ENCODE measurements at regions not wholly inside any gene's neighbourhood (a gene's known extent, or its start where the extent isn't known, plus 50 kb on each side); places are given as distances from the start of the nearest gene placed in this dataset.
A peak's percentile ranks its signal among the peaks of the same experiment; 100 is the strongest.

GRCh38 chr10:3879073-3879472 lies 94.1 kb upstream of the KLF6 start:
- Histone ChIP-seq H3K4me2 (ENCODE audit: low read length) (no peak overlapping the region), H3K36me3 (ENCODE audit: insufficient read depth, low read length) (no peaks in the 10 kb centered on the region), H3K9ac (ENCODE audit: low read length) (no peak overlapping the region), H3K27me3 (ENCODE audit: insufficient read depth, low read length) (no peaks in the 10 kb centered on the region), H3K27ac (ENCODE audit: low read depth, low read length) (no peak overlapping the region), H3K79me2 (ENCODE audit: insufficient read depth, low read length) (no peaks in the 10 kb centered on the region), H3K4me3 (ENCODE audit: insufficient read depth, low read depth, low read length) (no peak overlapping the region), H3K4me1 (ENCODE audit: insufficient read depth, low read length) (no peaks in the 10 kb centered on the region), H4K20me1 (ENCODE audit: insufficient read depth, low read length) (no peaks in the 10 kb centered on the region), H2AFZ (ENCODE audit: low read depth, low read length) (no peak overlapping the region), H3K9me3 (ENCODE audit: insufficient read depth, low read depth, low read length) (no peaks in the 10 kb centered on the region)
- H3K36me3 Mint-ChIP-seq (ENCODE audit: low read depth, unreplicated experiment) = peaks cover 2% of the 10 kb centered on the region
- no peak overlapping the region for H3K4me3 Mint-ChIP-seq (ENCODE audit: unreplicated experiment)
- H3K4me1 Mint-ChIP-seq (ENCODE audit: low read depth, unreplicated experiment) = peaks cover 10% of the 10 kb centered on the region
- TF ChIP-seq, protein P1, sequence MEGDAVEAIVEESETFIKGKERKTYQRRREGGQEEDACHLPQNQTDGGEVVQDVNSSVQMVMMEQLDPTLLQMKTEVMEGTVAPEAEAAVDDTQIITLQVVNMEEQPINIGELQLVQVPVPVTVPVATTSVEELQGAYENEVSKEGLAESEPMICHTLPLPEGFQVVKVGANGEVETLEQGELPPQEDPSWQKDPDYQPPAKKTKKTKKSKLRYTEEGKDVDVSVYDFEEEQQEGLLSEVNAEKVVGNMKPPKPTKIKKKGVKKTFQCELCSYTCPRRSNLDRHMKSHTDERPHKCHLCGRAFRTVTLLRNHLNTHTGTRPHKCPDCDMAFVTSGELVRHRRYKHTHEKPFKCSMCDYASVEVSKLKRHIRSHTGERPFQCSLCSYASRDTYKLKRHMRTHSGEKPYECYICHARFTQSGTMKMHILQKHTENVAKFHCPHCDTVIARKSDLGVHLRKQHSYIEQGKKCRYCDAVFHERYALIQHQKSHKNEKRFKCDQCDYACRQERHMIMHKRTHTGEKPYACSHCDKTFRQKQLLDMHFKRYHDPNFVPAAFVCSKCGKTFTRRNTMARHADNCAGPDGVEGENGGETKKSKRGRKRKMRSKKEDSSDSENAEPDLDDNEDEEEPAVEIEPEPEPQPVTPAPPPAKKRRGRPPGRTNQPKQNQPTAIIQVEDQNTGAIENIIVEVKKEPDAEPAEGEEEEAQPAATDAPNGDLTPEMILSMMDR (IDR thresholded peaks at IDR 0.05; ENCODE audit: insufficient read depth, low read depth, low read length) = no peak
- TF ChIP-seq EZH2 (IDR thresholded peaks at IDR 0.05; ENCODE audit: insufficient read depth, low read length) = no peak
- no peak for DNase-seq (ENCODE audit: low read depth)
- FAIRE-seq = no peak
- H3K27me3 Mint-ChIP-seq (ENCODE audit: low read depth, unreplicated experiment) = no peaks in the 10 kb centered on the region
- H3K27ac Mint-ChIP-seq (ENCODE audit: unreplicated experiment) = no peak overlapping the region
- peaks cover 4% of the 10 kb centered on the region for H3K9me3 Mint-ChIP-seq (ENCODE audit: unreplicated experiment)

- Histone ChIP-seq H3K27me3 (ENCODE audit: insufficient read depth, low read length) (no peaks in the 10 kb centered on the region), H3K9ac (ENCODE audit: low read length) (no peak overlapping the region), H3K79me2 (ENCODE audit: insufficient read depth, low read length) (no peaks in the 10 kb centered on the region), H4K20me1 (ENCODE audit: insufficient read depth, low read length) (no peaks in the 10 kb centered on the region), H3K36me3 (ENCODE audit: insufficient read depth, low read length) (no peaks in the 10 kb centered on the region), H2AFZ (ENCODE audit: low read depth, low read length) (no peak overlapping the region), H3K4me3 (ENCODE audit: insufficient read depth, low read depth, low read length) (no peak overlapping the region), H3K4me1 (ENCODE audit: insufficient read depth, low read length) (no peaks in the 10 kb centered on the region), H3K9me3 (ENCODE audit: insufficient read depth, low read depth, low read length) (no peaks in the 10 kb centered on the region), H3K27ac (ENCODE audit: low read depth, low read length) (no peak overlapping the region), H3K4me2 (ENCODE audit: low read length) (no peak overlapping the region)
- no peak for TF ChIP-seq EZH2 (IDR thresholded peaks at IDR 0.05; ENCODE audit: insufficient read depth, low read length)
- TF ChIP-seq, protein P1 (IDR thresholded peaks at IDR 0.05; ENCODE audit: insufficient read depth, low read depth, low read length) = no peak
- no peak for DNase-seq (ENCODE audit: low read depth)
- no peak for FAIRE-seq
- Mint-ChIP-seq H3K9me3 (ENCODE audit: unreplicated experiment) (peaks cover 4% of the 10 kb centered on the region), H3K36me3 (ENCODE audit: low read depth, unreplicated experiment) (peaks cover 2% of the 10 kb centered on the region), H3K27ac (ENCODE audit: unreplicated experiment) (no peak overlapping the region), H3K4me1 (ENCODE audit: low read depth, unreplicated experiment) (peaks cover 15% of the 10 kb centered on the region), H3K4me3 (ENCODE audit: unreplicated experiment) (no peak overlapping the region), H3K27me3 (ENCODE audit: low read depth, unreplicated experiment) (peaks cover 2% of the 10 kb centered on the region)
Measured at GRCh38 chr10:3877211-3878000, 92.4 kb upstream of the KLF6 start.

DNA sequence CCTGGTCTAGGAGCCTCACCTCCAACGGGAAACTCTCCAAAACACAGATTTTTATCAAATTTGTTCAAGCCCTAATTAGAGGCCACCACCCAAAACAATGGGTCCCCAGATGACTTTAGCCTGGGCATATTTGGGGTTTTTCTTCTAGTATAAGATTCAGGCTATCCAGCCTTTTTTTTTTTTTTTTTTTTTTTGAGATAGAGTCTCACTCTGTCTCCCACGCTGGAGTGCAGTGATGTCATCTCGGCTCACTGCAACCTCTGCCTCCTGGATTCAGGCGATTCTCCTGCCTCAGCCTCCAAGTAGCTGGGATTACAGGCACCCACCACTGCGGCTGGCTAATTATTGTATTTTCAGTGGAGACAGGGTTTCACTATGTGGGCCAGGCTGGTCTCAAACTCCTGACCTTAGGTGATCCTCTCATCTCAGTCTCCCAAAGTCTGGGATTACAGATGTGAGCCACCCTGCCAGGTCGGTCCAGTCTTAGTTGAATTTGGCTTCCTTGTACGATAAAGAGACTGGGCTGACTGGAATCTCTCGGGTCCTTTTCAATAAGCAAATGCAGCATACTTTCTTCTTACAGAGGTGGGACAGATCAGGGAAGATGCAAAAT lies 91.4 kb upstream of the KLF6 start:
- Histone ChIP-seq H3K27ac (ENCODE audit: low read depth, low read length) (no peak overlapping the region), H3K9me3 (ENCODE audit: insufficient read depth, low read depth, low read length) (no peaks in the 10 kb centered on the region), H3K4me3 (ENCODE audit: insufficient read depth, low read depth, low read length) (no peak overlapping the region), H3K36me3 (ENCODE audit: insufficient read depth, low read length) (no peaks in the 10 kb centered on the region), H4K20me1 (ENCODE audit: insufficient read depth, low read length) (no peaks in the 10 kb centered on the region), H3K4me2 (ENCODE audit: low read length) (no peak overlapping the region), H2AFZ (ENCODE audit: low read depth, low read length) (no peak overlapping the region), H3K27me3 (ENCODE audit: insufficient read depth, low read length) (no peaks in the 10 kb centered on the region), H3K4me1 (ENCODE audit: insufficient read depth, low read length) (no peaks in the 10 kb centered on the region), H3K79me2 (ENCODE audit: insufficient read depth, low read length) (no peaks in the 10 kb centered on the region), H3K9ac (ENCODE audit: low read length) (no peak overlapping the region)
- FAIRE-seq = no peak
- Mint-ChIP-seq H3K4me1 (ENCODE audit: low read depth, unreplicated experiment) (peaks cover 15% of the 10 kb centered on the region), H3K4me3 (ENCODE audit: unreplicated experiment) (no peak overlapping the region), H3K36me3 (ENCODE audit: low read depth, unreplicated experiment) (no peaks in the 10 kb centered on the region), H3K27ac (ENCODE audit: unreplicated experiment) (peak overlapping the region; percentile 42), H3K27me3 (ENCODE audit: low read depth, unreplicated experiment) (peaks cover 2% of the 10 kb centered on the region), H3K9me3 (ENCODE audit: unreplicated experiment) (no peaks in the 10 kb centered on the region)
- no peak for DNase-seq (ENCODE audit: low read depth)
- no peak for TF ChIP-seq EZH2 (IDR thresholded peaks at IDR 0.05; ENCODE audit: insufficient read depth, low read length)
- TF ChIP-seq, protein P1 (IDR thresholded peaks at IDR 0.05; ENCODE audit: insufficient read depth, low read depth, low read length) = no peak
